ENCODE measurements at regions not wholly inside any gene's neighbourhood (a gene's known extent, or its start where the extent isn't known, plus 50 kb on each side); places are given as distances from the start of the nearest gene placed in this dataset.

- no peak for TF ChIP-seq POLR2AphosphoS5 (IDR thresholded peaks at IDR 0.05)
- TF ChIP-seq POLR2A (IDR thresholded peaks at IDR 0.05): no peak
Observed at GRCh38 chr1:185497177-185497576, 180.1 kb upstream of the IVNS1ABP start.
